Smooth muscle cell (in vitro differentiated cells): ENCODE measurements at regions not wholly inside any gene's neighbourhood (a gene's known extent, or its start where the extent isn't known, plus 50 kb on each side); places are given as distances from the start of the nearest gene placed in this dataset.

ENCODE experiments used
- DNase-seq: peaks from one replicate; lab custom pipeline; 2025; ENCODE audit not compliant: unreplicated experiment; lab: John Stamatoyannopoulos, UW
- H2AFZ ChIP-seq: fragments of 200-600 bp; sonication (generic); 2 replicates; pipeline ENCODE4 v1.6.0; 2016; ENCODE audit warnings: antibody characterized with exemption, low read depth, mild to moderate bottlenecking
- H3F3A ChIP-seq: fragments of 200-600 bp; sonication (generic); 2 replicates; pipeline ENCODE4 v1.6.0; 2017; ENCODE audit warnings: antibody characterized with exemption, low read depth
- H3K27ac ChIP-seq: fragments of 200-600 bp; sonication (generic); 2 replicates; pipeline ENCODE4 v1.5.1; 2016; ENCODE audit warnings: low read depth, mild to moderate bottlenecking
- H3K27me3 ChIP-seq: fragments of 200-600 bp; sonication (generic); 2 replicates; pipeline ENCODE4 v1.6.1; 2016; ENCODE audit warnings: low read depth, mild to moderate bottlenecking
- H3K36me3 ChIP-seq: fragments of 200-600 bp; sonication (generic); 2 replicates; pipeline ENCODE4 v1.5.1; 2016; ENCODE audit warnings: low read depth
- H3K4me1 ChIP-seq: fragments of 200-600 bp; sonication (generic); 2 replicates; pipeline ENCODE4 v1.5.1; 2016; ENCODE audit warnings: low read depth
- H3K4me2 ChIP-seq: fragments of 200-600 bp; sonication (generic); 2 replicates; pipeline ENCODE4 v1.6.0; 2016; ENCODE audit warnings: mild to moderate bottlenecking
- H3K4me3 ChIP-seq: fragments of 200-600 bp; sonication (generic); 2 replicates; pipeline ENCODE4 v1.5.1; 2016; ENCODE audit warnings: mild to moderate bottlenecking
- H3K79me2 ChIP-seq: fragments of 200-600 bp; sonication (generic); 2 replicates; pipeline ENCODE4 v1.6.0; 2016; ENCODE audit warnings: low read depth, mild to moderate bottlenecking
- H3K9ac ChIP-seq: fragments of 200-600 bp; sonication (generic); 2 replicates; pipeline ENCODE4 v1.6.0; 2016; ENCODE audit warnings: low read depth
- H3K9me3 ChIP-seq: fragments of 200-600 bp; sonication (generic); replicated peaks from 2 replicates; pipeline ENCODE4 v1.5.1; 2016; ENCODE audit warnings: low read depth
- H4K20me1 ChIP-seq: fragments of 200-600 bp; sonication (generic); 2 replicates; pipeline ENCODE4 v1.6.0; 2016; ENCODE audit warnings: low read depth
- CTCF ChIP-seq: fragments of 200-600 bp; sonication (generic); IDR thresholded peaks from 2 replicates; pipeline ENCODE4 v1.5.1; 2017; ENCODE audit warnings: borderline replicate concordance, mild to moderate bottlenecking, antibody characterized with exemption; ENCODE audit not compliant: insufficient read depth, poor library complexity, severe bottlenecking
- WGBS: methylation state at CpG from one replicate; pipeline ENCODE4 v1.1.7; 2016; ENCODE audit warnings: low lambda C conversion rate; 5-methylcytosine and 5-hydroxymethylcytosine counted together

DNA sequence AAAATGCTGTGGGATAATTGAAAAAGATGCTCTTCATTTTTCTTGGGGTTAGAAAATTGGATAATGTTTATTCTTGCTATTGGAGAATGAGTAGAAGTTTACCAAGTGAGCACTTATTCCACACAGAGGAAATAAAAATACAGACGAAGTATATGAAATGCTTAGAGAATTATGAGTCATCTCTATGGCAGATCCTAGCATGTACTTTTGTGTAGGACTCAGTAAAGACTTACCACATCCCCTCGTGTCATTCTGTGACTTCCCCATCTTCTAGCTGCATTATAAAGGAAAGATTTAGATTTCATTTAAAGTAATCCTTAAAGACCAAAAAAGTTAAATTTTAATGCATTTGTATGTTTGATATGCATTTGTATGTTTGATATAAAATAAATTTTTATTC lies 685.6 kb downstream of the TBC1D32 start:
- H3K36me3 ChIP-seq = no peaks in the 10 kb centered on the region
- no peaks in the 10 kb centered on the region for H4K20me1 ChIP-seq
- DNase-seq = no peak
- H3K27me3 ChIP-seq = no peaks in the 10 kb centered on the region
- H3K79me2 ChIP-seq = no peaks in the 10 kb centered on the region
- H2AFZ ChIP-seq = no peak overlapping the region
- no peak for TF ChIP-seq CTCF
- no peak overlapping the region for H3K4me2 ChIP-seq
- no peaks in the 10 kb centered on the region for H3F3A ChIP-seq
- WGBS = 22% methylated on average over 2 of the region's 2 CpGs
- H3K27ac ChIP-seq = no peak overlapping the region
- H3K4me1 ChIP-seq = no peaks in the 10 kb centered on the region
- H3K4me3 ChIP-seq = no peak overlapping the region
- no peak overlapping the region for H3K9ac ChIP-seq
- no peaks in the 10 kb centered on the region for H3K9me3 ChIP-seq

DNA sequence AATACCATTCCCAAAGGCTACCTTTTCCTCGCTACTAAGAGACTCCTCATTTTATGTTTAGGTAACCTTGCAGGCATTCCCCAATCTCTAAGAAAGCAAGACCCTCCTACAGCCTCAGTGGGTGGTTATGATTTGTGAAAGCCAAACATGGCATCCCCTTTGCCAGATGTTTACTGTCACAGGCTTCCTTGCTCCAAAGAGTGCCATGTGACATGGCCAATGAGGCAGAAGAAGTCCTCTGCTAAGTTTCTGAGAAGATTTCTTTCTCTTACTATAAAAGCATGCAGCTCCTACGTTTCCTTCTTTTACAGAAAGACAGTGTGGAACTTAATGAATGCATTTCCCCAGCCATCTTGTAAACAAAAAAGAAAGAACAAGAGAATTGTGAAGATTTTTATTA lies 688.2 kb downstream of the TBC1D32 start:
- TF ChIP-seq CTCF = no peak
- H3K4me2 ChIP-seq = no peak overlapping the region
- no peaks in the 10 kb centered on the region for H3K27me3 ChIP-seq
- no peak overlapping the region for H3K27ac ChIP-seq
- no peaks in the 10 kb centered on the region for H3K9me3 ChIP-seq
- H3K79me2 ChIP-seq = no peaks in the 10 kb centered on the region
- H4K20me1 ChIP-seq = no peaks in the 10 kb centered on the region
- no peak for DNase-seq
- H3K36me3 ChIP-seq = no peaks in the 10 kb centered on the region
- H3F3A ChIP-seq = no peaks in the 10 kb centered on the region
- no peak overlapping the region for H2AFZ ChIP-seq
- H3K4me3 ChIP-seq = no peak overlapping the region
- no peaks in the 10 kb centered on the region for H3K4me1 ChIP-seq
- H3K9ac ChIP-seq = no peak overlapping the region
- 36% methylated on average over 2 of the region's 2 CpGs for WGBS

DNA sequence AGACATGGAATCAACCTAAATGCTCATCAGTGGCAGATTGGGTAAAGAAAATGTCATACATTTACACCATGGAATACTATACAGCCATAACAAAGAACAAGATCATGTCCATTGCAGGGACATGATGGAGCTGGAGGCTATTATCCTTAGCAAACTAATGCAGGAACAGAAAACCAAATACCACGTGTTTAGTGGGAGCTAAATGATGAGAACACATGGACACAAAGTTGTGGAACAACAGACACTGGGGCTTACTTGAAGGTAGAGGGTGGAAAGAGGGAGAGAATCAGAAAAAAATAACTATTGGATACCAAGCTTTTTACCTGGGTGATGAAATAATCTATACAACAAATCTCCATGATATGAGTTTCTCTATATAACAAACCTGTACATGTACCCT lies 701.3 kb downstream of the TBC1D32 start:
- DNase-seq = no peak
- Histone ChIP-seq H3K4me2 (no peak overlapping the region), H4K20me1 (no peaks in the 10 kb centered on the region), H3K27me3 (no peaks in the 10 kb centered on the region), H3K36me3 (no peaks in the 10 kb centered on the region), H3K9me3 (no peaks in the 10 kb centered on the region), H3F3A (no peaks in the 10 kb centered on the region), H3K4me1 (no peaks in the 10 kb centered on the region), H3K27ac (no peak overlapping the region), H2AFZ (no peak overlapping the region), H3K9ac (no peak overlapping the region), H3K79me2 (no peaks in the 10 kb centered on the region), H3K4me3 (no peak overlapping the region)
- no peak for TF ChIP-seq CTCF
- 56% methylated on average over 1 of the region's 1 CpG for WGBS

- no peaks in the 10 kb centered on the region for H3K9me3 ChIP-seq
- no peaks in the 10 kb centered on the region for H3K4me1 ChIP-seq
- H3K9ac ChIP-seq = no peak overlapping the region
- H3K27me3 ChIP-seq = no peaks in the 10 kb centered on the region
- no peaks in the 10 kb centered on the region for H3F3A ChIP-seq
- no peak overlapping the region for H3K4me2 ChIP-seq
- no peak for DNase-seq
- H3K36me3 ChIP-seq = no peaks in the 10 kb centered on the region
- no peaks in the 10 kb centered on the region for H4K20me1 ChIP-seq
- no peaks in the 10 kb centered on the region for H3K79me2 ChIP-seq
- no peak overlapping the region for H2AFZ ChIP-seq
- no peak for TF ChIP-seq CTCF
- H3K27ac ChIP-seq = no peak overlapping the region
- no peak overlapping the region for H3K4me3 ChIP-seq
- 91% methylated on average over 3 of the region's 3 CpGs for WGBS
Measured at GRCh38 chr6:120627612-120628011, 706.7 kb downstream of the TBC1D32 start.
